GM19239 (cell line): ENCODE measurements at regions not wholly inside any gene's neighbourhood (a gene's known extent, or its start where the extent isn't known, plus 50 kb on each side); places are given as distances from the start of the nearest gene placed in this dataset.
"Not testable (repeated sequence)": the region's sequence is repeated elsewhere in the genome, so short reads cannot be mapped to it uniquely, and the experiment has no call there.

Source experiments
- DNase-seq: peaks from one replicate; pipeline ENCODE4 v3.0.0; 2011; ENCODE audit warnings: low spot score; ENCODE audit not compliant: insufficient read length
- FAIRE-seq: peaks from 2 replicates; lab custom pipeline; 2011; peaks lifted over from hg19 to GRCh38; lab: Jason Lieb, UNC

- no peak for FAIRE-seq
Observed at GRCh38 chr5:130666462-130666861, 498.6 kb downstream of the HINT1 start.

GRCh38 chr5:130652176-130652575 lies 512.9 kb downstream of the HINT1 start:
- DNase-seq = no peak
- FAIRE-seq = no peak

More at GRCh38 chr5:130666462-130666861, 498.6 kb downstream of the HINT1 start:
- no peak for DNase-seq

DNA sequence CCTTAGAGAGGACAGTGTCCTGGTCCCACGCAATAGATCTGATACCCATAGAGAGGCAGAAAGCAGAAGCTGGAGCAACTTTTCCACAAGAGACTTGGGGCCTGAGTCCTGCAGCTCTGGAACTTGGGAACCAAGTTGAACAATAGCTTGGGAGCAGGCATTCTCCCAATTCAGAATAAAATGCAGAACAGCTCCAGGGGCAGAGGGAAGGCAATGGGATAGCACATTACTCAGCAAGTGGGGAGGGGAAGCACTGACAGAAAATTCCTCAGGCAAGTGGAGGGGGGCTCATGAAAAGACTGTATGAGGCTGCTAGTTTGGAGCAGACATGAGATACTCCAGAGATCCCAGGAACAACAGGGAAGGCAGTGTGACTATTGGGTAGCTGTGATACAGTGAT lies 513.6 kb downstream of the HINT1 start:
- FAIRE-seq (no peak), DNase-seq (no peak)

DNA sequence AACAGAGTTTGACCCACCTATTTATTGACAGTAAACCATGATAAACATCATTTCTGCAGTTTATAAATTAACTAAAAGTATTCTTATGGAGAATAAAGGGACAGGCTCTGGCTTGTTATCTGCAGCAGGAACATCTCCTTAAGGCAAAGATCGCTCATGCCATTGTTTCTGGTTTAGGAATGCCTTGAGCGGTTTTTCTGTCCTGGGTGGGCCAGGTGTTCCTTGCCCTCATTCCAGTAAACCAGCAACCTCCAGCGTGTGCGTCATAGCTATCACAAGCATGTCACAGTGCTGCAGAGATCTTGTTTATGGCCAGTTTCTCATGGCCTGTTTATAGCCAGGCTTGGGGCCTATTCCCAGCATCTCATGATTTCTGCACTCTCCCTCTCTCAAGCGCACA lies 521.7 kb downstream of the HINT1 start:
- DNase-seq (no peak), FAIRE-seq (no peak)

- FAIRE-seq (no peak), DNase-seq (no peak)
Observed at GRCh38 chr5:130642461-130642860, 522.6 kb downstream of the HINT1 start.

DNA sequence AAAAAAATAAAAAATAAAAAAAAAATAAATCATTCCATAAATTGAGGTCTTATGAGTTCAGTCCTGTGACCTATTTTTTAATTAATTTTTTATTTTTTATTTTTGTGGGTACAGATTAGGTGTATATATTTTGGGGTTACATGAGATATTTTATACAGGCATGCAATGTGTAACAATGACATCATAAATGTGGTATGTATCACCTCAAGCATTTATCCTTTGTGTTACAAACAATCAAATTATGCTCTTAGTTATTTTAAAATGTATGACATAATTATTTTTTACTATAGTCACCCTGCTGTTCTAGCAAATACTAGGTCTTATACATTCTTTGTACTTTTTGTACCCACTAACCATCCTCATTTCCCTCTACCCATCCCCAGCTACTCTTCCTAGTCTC lies 537.9 kb downstream of the HINT1 start:
- FAIRE-seq (no peak), DNase-seq (no peak)

GRCh38 chr5:130624805-130625204 lies 540.3 kb downstream of the HINT1 start:
- FAIRE-seq = no peak
- no peak for DNase-seq

GRCh38 chr5:130616161-130616560 lies 548.9 kb downstream of the HINT1 start:
- FAIRE-seq = no peak
- DNase-seq = no peak

DNA sequence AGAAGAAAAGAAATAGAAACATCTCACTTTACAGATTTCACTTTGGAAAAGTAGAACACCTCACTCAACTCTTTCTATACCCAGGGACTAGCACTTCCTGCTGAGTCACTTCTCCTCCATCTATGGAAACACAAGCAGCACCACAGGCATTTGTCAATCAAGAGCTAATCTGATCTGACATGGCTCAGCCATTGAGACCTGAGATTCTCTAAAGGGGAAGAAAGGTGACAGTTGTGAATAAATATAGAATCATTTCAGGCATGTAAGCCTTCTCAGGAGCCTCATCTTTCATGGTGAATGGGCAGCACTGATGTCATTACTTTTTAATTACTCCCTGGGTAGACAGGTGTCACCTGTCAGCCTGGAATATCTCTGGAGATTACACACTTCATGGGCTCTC lies 559.8 kb downstream of the HINT1 start:
- FAIRE-seq (no peak), DNase-seq (no peak)

DNA sequence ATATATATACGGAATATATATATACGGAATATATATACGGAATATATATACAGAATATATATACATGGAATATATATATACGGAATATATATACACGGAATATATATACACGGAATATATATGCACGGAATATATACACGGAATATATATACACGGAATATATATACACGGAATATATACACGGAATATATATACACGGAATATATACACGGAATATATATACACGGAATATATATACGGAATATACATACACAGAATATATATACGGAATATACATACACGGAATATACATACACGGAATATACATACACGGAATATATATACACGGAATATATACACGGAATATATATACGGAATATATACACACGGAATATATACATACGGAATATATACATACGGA lies 568.4 kb downstream of the HINT1 start:
- DNase-seq, FAIRE-seq: not testable (repeated sequence)

GRCh38 chr5:130580264-130580663 lies 584.8 kb downstream of the HINT1 start:
- no peak for DNase-seq
- FAIRE-seq = no peak

DNA sequence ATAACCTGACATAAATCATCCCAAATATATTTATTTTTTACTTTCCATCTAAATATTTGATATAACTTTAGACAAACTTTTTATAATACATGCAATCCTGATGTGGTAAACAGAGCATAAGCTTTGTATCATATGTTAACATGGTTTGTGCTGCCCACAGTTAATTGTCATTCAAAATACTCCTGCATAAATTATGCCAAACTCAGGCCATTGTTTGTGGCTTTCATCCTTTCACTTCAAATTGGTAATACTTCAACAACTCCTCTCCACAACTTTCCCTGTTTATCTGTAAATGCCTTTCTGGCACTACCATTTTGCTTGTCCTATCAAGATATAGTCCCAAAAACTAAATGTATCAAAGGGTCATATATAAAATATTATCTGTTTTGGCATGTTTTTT lies 586.7 kb downstream of the HINT1 start:
- FAIRE-seq = no peak
- DNase-seq = no peak

- no peak for DNase-seq
- FAIRE-seq = no peak
Observed at GRCh38 chr5:130571076-130571475, 594.0 kb downstream of the HINT1 start.

- DNase-seq (no peak), FAIRE-seq (no peak)
Observed at GRCh38 chr5:130568791-130569190, 596.3 kb downstream of the HINT1 start.

GRCh38 chr5:130555429-130555828 lies 609.6 kb downstream of the HINT1 start:
- FAIRE-seq = no peak
- no peak for DNase-seq

- FAIRE-seq = no peak
Observed at GRCh38 chr5:130550562-130550928, 614.5 kb downstream of the HINT1 start.

GRCh38 chr5:130549884-130550561 lies 615.0 kb downstream of the HINT1 start:
- no peak for FAIRE-seq
- DNase-seq = no peak

More at GRCh38 chr5:130550562-130550928, 614.5 kb downstream of the HINT1 start:
- DNase-seq = no peak

DNA sequence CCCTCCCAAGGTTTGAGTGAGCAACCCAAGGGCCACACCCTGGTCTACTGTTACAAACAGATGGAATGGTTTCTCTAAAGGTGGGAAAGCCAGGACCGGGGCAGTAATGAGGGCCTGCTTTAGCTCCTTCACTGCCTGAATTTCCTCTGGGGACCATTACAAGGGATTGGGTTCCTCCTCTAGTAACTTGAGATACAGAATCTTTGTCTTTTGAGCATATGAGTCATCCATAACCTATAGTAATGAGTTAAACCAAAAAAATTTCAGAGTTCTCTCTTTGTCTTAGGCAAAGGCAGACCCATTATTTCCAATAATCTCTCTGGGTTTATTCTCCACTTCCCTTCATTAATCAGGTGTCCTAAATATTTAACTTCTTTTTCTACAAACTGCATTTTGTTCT lies 618.8 kb downstream of the HINT1 start:
- FAIRE-seq (no peak), DNase-seq (no peak)

DNA sequence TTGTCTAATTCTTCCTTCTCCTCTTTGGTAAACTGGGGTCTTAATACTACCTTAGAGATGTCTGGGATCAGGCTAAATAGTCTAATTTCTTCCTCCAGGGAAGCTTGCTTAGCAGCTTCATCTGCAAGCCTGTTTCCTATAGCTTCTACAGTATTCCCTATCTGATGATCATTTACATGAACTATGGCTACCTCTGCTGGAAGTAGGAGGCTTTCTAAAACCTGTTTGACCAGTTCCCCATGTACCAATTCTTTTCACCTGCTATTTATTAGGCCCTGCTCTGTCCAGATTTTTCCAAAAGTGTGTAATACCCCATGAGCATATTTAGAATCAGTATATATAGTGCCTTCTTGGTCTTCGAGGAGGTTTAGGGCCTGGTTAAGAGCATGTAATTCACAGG lies 619.8 kb downstream of the HINT1 start:
- no peak for FAIRE-seq

GRCh38 chr5:130541617-130542221 lies 623.3 kb downstream of the HINT1 start:
- no peak for FAIRE-seq
- no peak for DNase-seq

More for the DNA sequence above, 619.8 kb downstream of the HINT1 start:
- DNase-seq = no peak

DNA sequence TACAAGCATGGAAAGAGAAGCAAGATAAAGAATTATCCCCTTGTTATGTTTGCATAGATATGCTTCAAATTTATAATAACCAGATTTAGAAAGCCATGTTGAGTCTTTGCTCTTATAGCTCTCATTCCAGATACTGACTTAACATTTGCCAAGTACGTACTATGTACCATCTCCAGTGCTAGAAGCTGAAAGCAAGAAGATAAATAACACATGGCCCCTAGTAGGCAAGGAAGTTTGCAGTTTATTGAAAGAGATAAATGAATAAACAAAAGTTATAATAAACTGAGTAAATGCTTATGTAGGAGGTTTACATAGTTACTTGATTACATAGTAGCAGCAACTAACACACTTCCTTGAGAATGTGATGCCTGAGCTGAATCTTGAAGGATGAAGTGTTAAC lies 628.4 kb downstream of the HINT1 start:
- DNase-seq (no peak), FAIRE-seq (no peak)

DNA sequence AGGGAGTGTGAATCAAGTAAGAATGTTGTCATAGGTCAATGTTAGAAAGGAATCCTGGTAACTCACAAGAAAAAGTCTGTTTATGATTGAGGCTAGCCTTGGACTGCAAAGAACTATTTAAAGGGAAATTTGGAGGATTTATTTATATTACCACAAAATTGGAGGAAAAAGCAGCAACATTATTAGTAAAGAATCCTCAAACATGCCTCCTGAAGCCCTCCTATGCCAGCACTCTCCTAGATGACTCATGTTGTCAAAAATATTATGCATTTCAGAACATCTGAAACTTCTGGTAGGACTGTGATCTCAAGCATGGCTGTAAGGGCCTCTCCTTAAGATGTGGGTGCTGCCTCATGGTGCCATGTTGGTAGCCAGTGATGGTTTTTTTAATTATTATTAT lies 628.5 kb downstream of the CHSY3 start:
- no peak for DNase-seq
- FAIRE-seq = no peak
